Glutamatergic neuron (in vitro differentiated cells): ENCODE measurements at regions not wholly inside any gene's neighbourhood (a gene's known extent, or its start where the extent isn't known, plus 50 kb on each side); places are given as distances from the start of the nearest gene placed in this dataset.

Experiments used
- DNase-seq: peaks from one replicate; pipeline ENCODE4 v3.0.0; 2022
- H3K27ac Mint-ChIP-seq: one replicate; pipeline ENCODE4 v1.8.0; 2020; ENCODE audit warnings: mild to moderate bottlenecking, mixed read lengths, inconsistent platforms; ENCODE audit not compliant: unreplicated experiment
- H3K27me3 Mint-ChIP-seq: one replicate; pipeline ENCODE4 v1.8.0; 2020; ENCODE audit warnings: mild to moderate bottlenecking, moderate library complexity, mixed read lengths, inconsistent platforms; ENCODE audit not compliant: unreplicated experiment
- H3K36me3 Mint-ChIP-seq: one replicate; pipeline ENCODE4 v1.8.0; 2020; ENCODE audit warnings: mild to moderate bottlenecking, mixed read lengths, inconsistent platforms; ENCODE audit not compliant: unreplicated experiment
- H3K4me1 Mint-ChIP-seq: one replicate; pipeline ENCODE4 v1.8.0; 2020; ENCODE audit warnings: mild to moderate bottlenecking, low read depth, mixed read lengths, inconsistent platforms; ENCODE audit not compliant: unreplicated experiment
- H3K4me3 Mint-ChIP-seq: one replicate; pipeline ENCODE4 v1.8.0; 2020; ENCODE audit warnings: mild to moderate bottlenecking, mixed read lengths, inconsistent platforms; ENCODE audit not compliant: unreplicated experiment
- H3K9me3 Mint-ChIP-seq: one replicate; pipeline ENCODE4 v1.8.0; 2020; ENCODE audit warnings: mild to moderate bottlenecking, moderate library complexity, mixed read lengths, inconsistent platforms; ENCODE audit not compliant: unreplicated experiment
- TF ChIP-seq, protein P1 (sequence below): fragments of 200-600 bp; sonication (generic); IDR thresholded peaks from one replicate; pipeline ENCODE4 v1.5.0; 2021; ENCODE audit not compliant: partially characterized antibody, unreplicated experiment

DNA sequence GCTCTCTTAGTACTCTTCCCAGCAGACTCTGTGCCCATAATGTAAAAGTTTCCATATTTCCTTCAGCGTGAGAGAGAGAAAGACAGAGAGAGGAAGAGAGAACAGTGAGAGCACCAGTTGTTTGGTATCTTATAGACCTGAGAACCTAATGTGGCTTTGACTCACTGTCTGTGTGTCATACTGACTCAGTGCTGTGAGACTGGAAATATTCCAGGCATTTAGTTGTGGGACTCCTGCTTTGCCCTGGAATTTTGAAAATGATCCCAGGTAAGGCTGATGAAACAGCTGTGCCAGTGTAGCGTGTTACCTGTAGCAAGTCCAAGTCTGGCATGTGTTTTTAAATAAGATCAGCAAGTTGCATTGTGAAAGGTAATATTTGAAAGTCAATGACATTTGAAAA lies 87.9 kb upstream of the KCNH7 start:
- no peak overlapping the region for H3K27ac Mint-ChIP-seq
- DNase-seq, result no peak
- no peaks in the 10 kb centered on the region for H3K9me3 Mint-ChIP-seq
- H3K4me1 Mint-ChIP-seq, result no peaks in the 10 kb centered on the region
- H3K27me3 Mint-ChIP-seq, result no peaks in the 10 kb centered on the region
- no peak overlapping the region for H3K4me3 Mint-ChIP-seq
- TF ChIP-seq, protein P1, sequence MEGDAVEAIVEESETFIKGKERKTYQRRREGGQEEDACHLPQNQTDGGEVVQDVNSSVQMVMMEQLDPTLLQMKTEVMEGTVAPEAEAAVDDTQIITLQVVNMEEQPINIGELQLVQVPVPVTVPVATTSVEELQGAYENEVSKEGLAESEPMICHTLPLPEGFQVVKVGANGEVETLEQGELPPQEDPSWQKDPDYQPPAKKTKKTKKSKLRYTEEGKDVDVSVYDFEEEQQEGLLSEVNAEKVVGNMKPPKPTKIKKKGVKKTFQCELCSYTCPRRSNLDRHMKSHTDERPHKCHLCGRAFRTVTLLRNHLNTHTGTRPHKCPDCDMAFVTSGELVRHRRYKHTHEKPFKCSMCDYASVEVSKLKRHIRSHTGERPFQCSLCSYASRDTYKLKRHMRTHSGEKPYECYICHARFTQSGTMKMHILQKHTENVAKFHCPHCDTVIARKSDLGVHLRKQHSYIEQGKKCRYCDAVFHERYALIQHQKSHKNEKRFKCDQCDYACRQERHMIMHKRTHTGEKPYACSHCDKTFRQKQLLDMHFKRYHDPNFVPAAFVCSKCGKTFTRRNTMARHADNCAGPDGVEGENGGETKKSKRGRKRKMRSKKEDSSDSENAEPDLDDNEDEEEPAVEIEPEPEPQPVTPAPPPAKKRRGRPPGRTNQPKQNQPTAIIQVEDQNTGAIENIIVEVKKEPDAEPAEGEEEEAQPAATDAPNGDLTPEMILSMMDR, result no peak
- H3K36me3 Mint-ChIP-seq, result no peaks in the 10 kb centered on the region

DNA sequence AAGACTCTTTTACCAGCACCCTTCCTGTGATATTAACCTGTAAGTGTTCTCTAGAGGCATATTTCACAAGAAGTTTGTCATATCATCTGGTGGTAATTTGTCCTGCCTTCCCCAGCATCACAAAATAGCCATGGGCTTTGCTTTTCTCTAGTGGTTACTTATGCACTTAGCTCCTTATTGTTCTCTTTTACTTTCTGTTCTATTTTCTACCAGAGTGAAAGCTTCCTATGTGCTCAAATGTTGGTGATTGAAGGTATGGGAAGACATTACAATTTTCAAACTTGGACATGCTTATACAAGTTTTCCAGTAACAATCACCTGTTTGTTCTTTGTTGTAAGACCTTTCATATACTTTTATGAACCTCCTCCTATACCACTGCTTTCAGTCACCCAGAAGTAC lies 87.0 kb upstream of the KCNH7 start:
- no peaks in the 10 kb centered on the region for H3K9me3 Mint-ChIP-seq

DNA sequence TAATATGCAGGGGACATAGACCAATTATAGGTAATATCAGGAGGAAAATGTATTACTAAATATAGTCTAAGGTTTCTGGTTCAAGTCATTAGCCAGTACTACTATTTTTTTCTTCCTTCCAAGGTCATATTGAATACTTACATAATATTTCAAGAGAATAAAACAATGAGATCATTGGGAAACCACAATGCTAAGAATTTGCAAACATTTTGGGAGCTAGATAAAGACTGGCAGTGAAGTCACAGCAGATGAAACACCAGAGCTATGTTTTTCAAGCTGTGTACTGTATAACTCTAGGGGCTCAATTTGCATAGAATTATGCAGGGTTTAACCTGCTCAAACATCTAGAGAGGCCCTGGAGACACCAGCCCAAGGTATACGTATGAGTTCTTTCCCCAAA lies 80.5 kb upstream of the KCNH7 start:
- Mint-ChIP-seq H3K4me3 (no peak overlapping the region), H3K27me3 (no peaks in the 10 kb centered on the region), H3K4me1 (no peaks in the 10 kb centered on the region), H3K27ac (no peak overlapping the region), H3K36me3 (no peaks in the 10 kb centered on the region), H3K9me3 (no peaks in the 10 kb centered on the region)
- no peak for DNase-seq
- TF ChIP-seq, protein P1, result no peak

More for the DNA sequence above, 87.0 kb upstream of the KCNH7 start:
- H3K4me1 Mint-ChIP-seq, result no peaks in the 10 kb centered on the region
- DNase-seq, result no peak
- no peaks in the 10 kb centered on the region for H3K27me3 Mint-ChIP-seq
- H3K27ac Mint-ChIP-seq, result no peak overlapping the region
- H3K4me3 Mint-ChIP-seq, result no peak overlapping the region
- TF ChIP-seq, protein P1, result no peak
- no peaks in the 10 kb centered on the region for H3K36me3 Mint-ChIP-seq

DNA sequence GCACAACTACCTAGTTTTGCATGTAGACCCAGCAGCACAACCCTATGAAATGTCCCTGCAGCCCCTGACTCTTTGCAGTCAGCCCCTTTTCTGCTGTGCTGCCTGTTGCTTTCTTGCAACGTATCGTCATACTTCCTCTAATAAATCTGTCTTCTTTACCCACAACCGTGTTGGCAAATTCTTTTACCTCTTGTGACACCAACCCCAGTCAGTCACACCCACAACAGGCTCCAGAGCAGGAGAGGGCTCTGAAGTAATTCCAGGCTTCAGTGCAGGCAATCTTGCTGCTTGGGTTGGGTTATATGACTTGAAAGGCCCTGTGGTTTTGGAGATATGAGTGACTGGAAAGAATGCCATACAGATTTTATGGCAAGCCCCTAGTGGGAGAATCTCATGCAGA lies 79.1 kb upstream of the KCNH7 start:
- TF ChIP-seq, protein P1, result no peak
- Mint-ChIP-seq H3K9me3 (no peaks in the 10 kb centered on the region), H3K36me3 (no peaks in the 10 kb centered on the region), H3K27ac (no peak overlapping the region), H3K4me1 (no peaks in the 10 kb centered on the region), H3K27me3 (no peaks in the 10 kb centered on the region), H3K4me3 (no peak overlapping the region)
- no peak for DNase-seq

DNA sequence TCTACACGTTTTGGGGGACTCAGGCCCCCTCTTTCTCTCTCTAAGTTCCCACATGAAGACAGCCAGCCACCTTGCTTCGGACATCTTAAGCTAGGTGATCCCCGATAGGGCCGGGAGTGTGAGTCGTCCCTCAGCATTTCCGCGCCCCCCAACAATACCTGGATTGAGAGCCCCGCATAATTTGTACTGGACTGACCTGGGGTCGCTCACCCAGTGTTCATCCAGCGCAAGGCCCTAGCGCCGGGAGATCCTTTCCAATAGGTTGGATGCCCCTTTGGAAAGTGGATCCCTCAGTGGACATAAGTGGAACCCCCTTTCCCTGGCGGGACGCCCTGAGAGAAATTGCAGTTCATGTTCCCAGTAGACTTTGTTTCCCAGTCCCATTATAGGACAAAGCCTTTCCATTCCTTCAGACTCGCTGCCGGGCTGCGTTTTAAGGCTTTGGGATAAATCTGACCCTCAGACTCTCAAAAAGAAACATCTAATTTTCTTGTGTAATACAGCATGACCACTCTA lies 77.8 kb upstream of the KCNH7 start:
- no peak overlapping the region for H3K27ac Mint-ChIP-seq
- H3K4me1 Mint-ChIP-seq, result no peaks in the 10 kb centered on the region
- TF ChIP-seq, protein P1, result no peak
- H3K4me3 Mint-ChIP-seq, result no peak overlapping the region
- H3K36me3 Mint-ChIP-seq, result no peaks in the 10 kb centered on the region
- H3K27me3 Mint-ChIP-seq, result peaks cover 2% of the 10 kb centered on the region
- H3K9me3 Mint-ChIP-seq, result no peaks in the 10 kb centered on the region
- DNase-seq, result no peak
